NB4 (cell line): ENCODE measurements at regions not wholly inside any gene's neighbourhood (a gene's known extent, or its start where the extent isn't known, plus 50 kb on each side); places are given as distances from the start of the nearest gene placed in this dataset.

Source experiments
- CTCF ChIP-seq: IDR thresholded peaks from one replicate; pipeline ENCODE4 v1.5.1; 2012; ENCODE audit warnings: low read depth, low read length
- MYC ChIP-seq: IDR thresholded peaks from 2 replicates; pipeline ENCODE4 v1.6.1; 2011; ENCODE audit warnings: low read depth, low read length
- POLR2A ChIP-seq: IDR thresholded peaks from 2 replicates; pipeline ENCODE4 v1.6.1; 2011; ENCODE audit warnings: mild to moderate bottlenecking; ENCODE audit not compliant: insufficient read length; ENCODE audit errors: extremely low read depth

GRCh38 chr5:2177244-2177643 lies 294.5 kb upstream of the IRX4 start:
- TF ChIP-seq CTCF (no peak), POLR2A (no peak), MYC (no peak)
